SK-N-SH (cell line): ENCODE measurements at regions not wholly inside any gene's neighbourhood (a gene's known extent, or its start where the extent isn't known, plus 50 kb on each side); places are given as distances from the start of the nearest gene placed in this dataset.
"Not testable (repeated sequence)": the region's sequence is repeated elsewhere in the genome, so short reads cannot be mapped to it uniquely, and the experiment has no call there.

ENCODE experiments used
- CTCF ChIA-PET: fragments of 300-600, 350-600 bp; formaldehyde crosslinking; extraction: SDS; loops from one replicate; lab custom pipeline; 2021; lab: Yijun Ruan, JAX
- POLR2A ChIA-PET: fragments of 350-600 bp; sonication (Branson Sonifier 250); formaldehyde crosslinking; extraction: SDS; loops from one replicate; lab custom pipeline; 2020; ENCODE audit warnings: antibody characterized with exemption, inconsistent platforms; lab: Yijun Ruan, JAX
- DNase-seq: peaks from one replicate; pipeline ENCODE4 v3.0.0; 2012
- H2AFZ ChIP-seq: fragments of 200-600 bp; sonication (generic); 2 replicates; pipeline ENCODE4 v1.8.1; 2016; ENCODE audit warnings: antibody characterized with exemption, mild to moderate bottlenecking, low read depth
- H3F3A ChIP-seq: fragments of 200-600 bp; sonication (generic); replicated peaks from 2 replicates; pipeline ENCODE3; 2016; ENCODE audit warnings: antibody characterized with exemption, mild to moderate bottlenecking; ENCODE audit not compliant: insufficient read depth
- H3K27ac ChIP-seq, 2 experiments: fragments of 200-500 bp in 1 of 2; fragments of 200-600 bp in 1 of 2; sonication (Bioruptor generic) in 1 of 2; sonication (generic), shearing (Covaris generic) in 1 of 2; 2 replicates each; pipeline versions ENCODE4 v1.5.1 to v1.6.1; 2014 to 2016; ENCODE audit warnings: low read depth in 2 of 2, inconsistent platforms in 1 of 2, low read length in 1 of 2, mild to moderate bottlenecking in 1 of 2, mixed read lengths in 1 of 2
- H3K27me3 ChIP-seq: fragments of 200-600 bp; sonication (generic), shearing (Covaris generic); 2 replicates; pipeline ENCODE4 v1.6.1; 2016; ENCODE audit warnings: mixed run types; ENCODE audit not compliant: insufficient read depth
- H3K36me3 ChIP-seq, 2 experiments: fragments of 200-500 bp in 1 of 2; fragments of 200-600 bp in 1 of 2; sonication (Bioruptor generic) in 1 of 2; sonication (generic) in 1 of 2; replicated peaks in 1 of 2; 2 replicates each; pipeline versions ENCODE3 to v1.5.1; 2014 to 2016; ENCODE audit warnings: low read length in 1 of 2, mild to moderate bottlenecking in 1 of 2; ENCODE audit not compliant: insufficient read depth in 2 of 2, control insufficient read depth in 1 of 2
- H3K4me1 ChIP-seq, 2 experiments: fragments of 200-500 bp in 1 of 2; fragments of 200-600 bp in 1 of 2; sonication (Bioruptor generic) in 1 of 2; sonication (generic), shearing (Covaris generic) in 1 of 2; 2 replicates each; pipeline versions ENCODE4 v1.5.1 to v1.6.1; 2014 to 2016; ENCODE audit warnings: low read depth in 1 of 2, low read length in 1 of 2, mixed run types in 1 of 2; ENCODE audit not compliant: insufficient read depth in 2 of 2, control insufficient read depth in 1 of 2
- H3K4me2 ChIP-seq: fragments of 200-600 bp; sonication (generic), shearing (Covaris generic); 2 replicates; pipeline ENCODE4 v1.6.1; 2017; ENCODE audit warnings: mixed run types
- H3K4me3 ChIP-seq, 2 experiments: fragments of 200-500 bp in 1 of 2; fragments of 200-600 bp in 1 of 2; sonication (Bioruptor generic) in 1 of 2; sonication (generic), shearing (Covaris generic) in 1 of 2; 2 replicates each; pipeline versions ENCODE4 v1.5.1 to v1.8.1; 2014 to 2016; ENCODE audit warnings: low read depth in 2 of 2, inconsistent platforms in 1 of 2, low read length in 1 of 2, mild to moderate bottlenecking in 1 of 2, mixed read lengths in 1 of 2, moderate library complexity in 1 of 2
- H3K79me2 ChIP-seq: fragments of 200-600 bp; sonication (generic); 2 replicates; pipeline ENCODE4 v1.8.1; 2017; ENCODE audit warnings: mild to moderate bottlenecking; ENCODE audit not compliant: insufficient read depth
- H3K9ac ChIP-seq: fragments of 200-600 bp; sonication (generic); 2 replicates; pipeline ENCODE4 v1.6.1; 2017; ENCODE audit warnings: mixed run types
- H3K9me2 ChIP-seq: fragments of 200-600 bp; sonication (generic); 2 replicates; pipeline ENCODE4 v1.6.1; 2017; ENCODE audit warnings: mixed run types
- H3K9me3 ChIP-seq: fragments of 200-600 bp; sonication (generic); 2 replicates; pipeline ENCODE4 v1.6.1; 2017; ENCODE audit warnings: mixed run types, mild to moderate bottlenecking, moderate library complexity
- H4K20me1 ChIP-seq: fragments of 200-600 bp; sonication (generic); 2 replicates; pipeline ENCODE4 v1.6.1; 2017; ENCODE audit warnings: mild to moderate bottlenecking, mixed run types; ENCODE audit not compliant: insufficient read depth
- CHD2 ChIP-seq: fragments of 150-350 bp; IDR thresholded peaks from 2 replicates; pipeline ENCODE4 v1.6.1; 2018; ENCODE audit warnings: low read length; ENCODE audit not compliant: partially characterized antibody
- CTCF ChIP-seq: fragments of 200-600 bp; sonication (generic); IDR thresholded peaks from 2 replicates; pipeline ENCODE4 v1.6.1; 2017; ENCODE audit warnings: antibody characterized with exemption, mild to moderate bottlenecking, moderate library complexity
- ELF1 ChIP-seq: IDR thresholded peaks from 2 replicates; pipeline ENCODE4 v1.4.0; 2012
- EZH2phosphoT487 ChIP-seq: fragments of 200-600 bp; sonication (generic); IDR thresholded peaks from 2 replicates; pipeline ENCODE4 v1.6.1; 2017; ENCODE audit warnings: low read depth, mixed run types, mild to moderate bottlenecking, antibody characterized with exemption, moderate library complexity, borderline replicate concordance
- FOSL2 ChIP-seq: IDR thresholded peaks from 2 replicates; pipeline ENCODE4 v1.4.0; 2012; ENCODE audit warnings: low read depth, mild to moderate bottlenecking, moderate library complexity, borderline replicate concordance
- FOXJ3 ChIP-seq: sonication (generic); formaldehyde crosslinking; IDR thresholded peaks from 2 replicates; pipeline ENCODE4 v1.5.1; 2020; ENCODE audit warnings: mild to moderate bottlenecking, missing genetic modification reagents
- FOXM1 ChIP-seq: IDR thresholded peaks from 2 replicates; pipeline ENCODE4 v1.4.0; 2012; ENCODE audit warnings: low read depth, mild to moderate bottlenecking
- NRF1 ChIP-seq: IDR thresholded peaks from 2 replicates; pipeline ENCODE4 v1.6.1; 2012; ENCODE audit warnings: low read depth, mild to moderate bottlenecking, low read length
- PBX3 ChIP-seq: IDR thresholded peaks from 2 replicates; pipeline ENCODE4; 2012
- RFX5 ChIP-seq: IDR thresholded peaks from 2 replicates; pipeline ENCODE4 v1.6.1; 2012; ENCODE audit warnings: mild to moderate bottlenecking, improper control_type of control experiment, low read length
- SIN3A ChIP-seq: IDR thresholded peaks from 2 replicates; pipeline ENCODE4 v1.6.1; 2012; ENCODE audit warnings: low read depth, mild to moderate bottlenecking, low read length, moderate library complexity, borderline replicate concordance
- SMC3 ChIP-seq: IDR thresholded peaks from 2 replicates; pipeline ENCODE4 v1.6.1; 2012; ENCODE audit warnings: low read depth, low read length, improper control_type of control experiment
- TAF1 ChIP-seq: IDR thresholded peaks from 2 replicates; pipeline ENCODE4 v1.6.1; 2012; ENCODE audit warnings: low read depth, mild to moderate bottlenecking, low read length, moderate library complexity, borderline replicate concordance
- TEAD4 ChIP-seq: IDR thresholded peaks from 2 replicates; pipeline ENCODE4 v1.4.0; 2012; ENCODE audit warnings: mild to moderate bottlenecking, borderline replicate concordance; ENCODE audit not compliant: insufficient read depth
- YY1 ChIP-seq: IDR thresholded peaks from 2 replicates; pipeline ENCODE4 v1.4.0; 2012; ENCODE audit warnings: low read depth, mild to moderate bottlenecking
- ZBTB33 ChIP-seq: IDR thresholded peaks from 2 replicates; pipeline ENCODE4 v1.4.0; 2012; ENCODE audit warnings: low read depth, borderline replicate concordance
- WGBS: methylation state at CpG from one replicate; pipeline ENCODE4 v1.1.6; 2017; ENCODE audit warnings: low lambda C conversion rate; 5-methylcytosine and 5-hydroxymethylcytosine counted together

- no peak overlapping the region for H3K4me3 ChIP-seq
- TF ChIP-seq CHD2 (no peak), PBX3 (no peak)
- TF ChIP-seq, all 33 proteins: peak for 0
- Histone ChIP-seq H3K9me3 (no peaks in the 10 kb centered on the region), H3K36me3 (no peaks in the 10 kb centered on the region), H3K79me2 (no peaks in the 10 kb centered on the region), H3F3A (no peaks in the 10 kb centered on the region), H4K20me1 (no peaks in the 10 kb centered on the region), H3K9ac (no peak overlapping the region), H3K27me3 (no peaks in the 10 kb centered on the region), H3K27ac (no peak overlapping the region), H3K9me2 (no peaks in the 10 kb centered on the region), H3K4me2 (no peak overlapping the region), H2AFZ (no peak overlapping the region), H3K4me1 (no peaks in the 10 kb centered on the region; a peak in 1 of 4 replicates)
- POLR2A ChIA-PET: no interaction called here
- DNase-seq: no peak
- CTCF ChIA-PET: no interaction called here
Measured at GRCh38 chr4:165813606-165814005, 59.4 kb upstream of the TLL1 start.

- H3K9me2 ChIP-seq: no peaks in the 10 kb centered on the region
- H3K36me3 ChIP-seq: no peaks in the 10 kb centered on the region
- H3K9ac ChIP-seq: no peak overlapping the region
- no peak overlapping the region for H3K4me2 ChIP-seq
- no peaks in the 10 kb centered on the region for H3F3A ChIP-seq
- TF ChIP-seq TAF1 (no peak), ZBTB33 (no peak), RFX5 (no peak), SMC3 (no peak), SIN3A (no peak), ELF1 (no peak), FOXM1 (no peak), CTCF (no peak), TEAD4 (no peak), PBX3 (no peak), FOSL2 (no peak), YY1 (no peak), FOXJ3 (CRISPR knock-in tag) (no peak), EZH2phosphoT487 (no peak), NRF1 (no peak)
- H3K9me3 ChIP-seq: no peaks in the 10 kb centered on the region
- no peak overlapping the region for H3K27ac ChIP-seq
- no peak overlapping the region for H3K4me3 ChIP-seq
- no peak overlapping the region for H2AFZ ChIP-seq
- DNase-seq: no peak
- WGBS: 31% methylated on average over 4 of the region's 4 CpGs
- no peaks in the 10 kb centered on the region for H3K79me2 ChIP-seq
- H3K27me3 ChIP-seq: no peaks in the 10 kb centered on the region
- no peaks in the 10 kb centered on the region for H4K20me1 ChIP-seq
- CTCF ChIA-PET: no interaction called here
- no peaks in the 10 kb centered on the region; a peak in 1 of 4 replicates for H3K4me1 ChIP-seq
- POLR2A ChIA-PET: no interaction called here
Measured at GRCh38 chr4:165814256-165815020, 58.6 kb upstream of the TLL1 start.

GRCh38 chr4:165819126-165819525, 53.9 kb upstream of the TLL1 start:
- H3K9ac ChIP-seq, H3K79me2 ChIP-seq, H3K27me3 ChIP-seq, CTCF ChIA-PET, H2AFZ ChIP-seq, H3K4me1 ChIP-seq, H3F3A ChIP-seq, H3K36me3 ChIP-seq, H4K20me1 ChIP-seq, H3K27ac ChIP-seq, DNase-seq, H3K4me2 ChIP-seq, POLR2A ChIA-PET, H3K9me3 ChIP-seq, H3K4me3 ChIP-seq, H3K9me2 ChIP-seq: not testable (repeated sequence)
- WGBS: 19% methylated on average over 4 of the region's 6 CpGs
